HEK293 (cell line): ENCODE measurements at regions not wholly inside any gene's neighbourhood (a gene's known extent, or its start where the extent isn't known, plus 50 kb on each side); places are given as distances from the start of the nearest gene placed in this dataset.

Source experiments
- CTCF ChIA-PET: fragments of 350-600 bp; formaldehyde crosslinking; extraction: SDS; loops from one replicate; lab custom pipeline; 2021; ENCODE audit warnings: antibody characterized with exemption; lab: Yijun Ruan, JAX
- POLR2A ChIA-PET: fragments of 300-600 bp; formaldehyde crosslinking; extraction: SDS; loops from one replicate; lab custom pipeline; 2020; ENCODE audit warnings: antibody characterized with exemption, inconsistent platforms; lab: Yijun Ruan, JAX
- H3K27ac ChIP-seq: fragments of 200-500 bp; sonication (Bioruptor generic); 2 replicates; pipeline ENCODE4 v1.5.1; 2014; ENCODE audit warnings: low read depth, low read length, control low read depth, inconsistent platforms; ENCODE audit errors: extremely low read depth
- H3K36me3 ChIP-seq, 2 experiments: fragments of 200-500 bp in 1 of 2; sonication (Bioruptor generic) in 1 of 2; 1 replicate in 1 of 2; 2 replicates in 1 of 2; pipeline ENCODE4 v1.5.1; 2014 to 2017; ENCODE audit warnings: inconsistent platforms in 2 of 2, low read length in 2 of 2; ENCODE audit not compliant: control insufficient read depth in 2 of 2, insufficient read depth in 1 of 2
- H3K4me1 ChIP-seq: fragments of 200-500 bp; sonication (Bioruptor generic); 2 replicates; pipeline ENCODE4 v1.5.1; 2014; ENCODE audit warnings: mild to moderate bottlenecking, low read length, inconsistent platforms; ENCODE audit not compliant: control insufficient read depth, insufficient read depth
- H3K4me3 ChIP-seq: 2 replicates; pipeline ENCODE4 v1.5.1; 2011; ENCODE audit warnings: low read depth, mild to moderate bottlenecking, control low read depth, low read length, moderate library complexity
- H3K9me3 ChIP-seq: fragments of 200-500 bp; sonication (Bioruptor generic); 2 replicates; pipeline ENCODE4 v1.5.1; 2014; ENCODE audit warnings: low read depth, low read length, inconsistent platforms; ENCODE audit not compliant: control insufficient read depth, insufficient read depth
- GLIS2 ChIP-seq: fragments of 450-650 bp; formaldehyde crosslinking; IDR thresholded peaks from 2 replicates; pipeline ENCODE4 v1.5.1; 2016; ENCODE audit warnings: missing biosample characterization, missing genetic modification characterization
- PRDM2 ChIP-seq: fragments of 450-650 bp; formaldehyde crosslinking; IDR thresholded peaks from 2 replicates; pipeline ENCODE4 v1.5.1; 2016; ENCODE audit warnings: missing biosample characterization, missing genetic modification characterization, borderline replicate concordance
- PRDM6 ChIP-seq: fragments of 450-650 bp; formaldehyde crosslinking; IDR thresholded peaks from 2 replicates; pipeline ENCODE4 v1.5.1; 2017; ENCODE audit warnings: missing biosample characterization, missing genetic modification characterization
- TCF7L2 ChIP-seq: IDR thresholded peaks from 2 replicates; pipeline ENCODE4 v1.6.1; 2011; ENCODE audit warnings: low read depth, mild to moderate bottlenecking, inconsistent platforms, low read length, moderate library complexity, borderline replicate concordance
- ZBTB21 ChIP-seq: fragments of 450-650 bp; formaldehyde crosslinking; IDR thresholded peaks from 2 replicates; pipeline ENCODE4 v1.5.1; 2017; ENCODE audit warnings: missing biosample characterization, missing genetic modification characterization
- ZNF121 ChIP-seq: fragments of 450-650 bp; formaldehyde crosslinking; IDR thresholded peaks from 2 replicates; pipeline ENCODE4 v1.5.1; 2016; ENCODE audit warnings: missing biosample characterization, missing genetic modification characterization
- ZNF157 ChIP-seq: fragments of 450-650 bp; formaldehyde crosslinking; IDR thresholded peaks from 2 replicates; pipeline ENCODE4 v1.5.1; 2016; ENCODE audit warnings: missing biosample characterization, missing genetic modification characterization
- ZNF214 ChIP-seq: fragments of 450-650 bp; formaldehyde crosslinking; IDR thresholded peaks from 2 replicates; pipeline ENCODE4 v1.5.1; 2017; ENCODE audit warnings: missing biosample characterization, mild to moderate bottlenecking, missing genetic modification characterization, borderline replicate concordance
- ZNF223 ChIP-seq: fragments of 450-650 bp; formaldehyde crosslinking; IDR thresholded peaks from 2 replicates; pipeline ENCODE4 v1.5.1; 2016; ENCODE audit warnings: missing biosample characterization, missing genetic modification characterization
- ZNF324 ChIP-seq: fragments of 450-650 bp; formaldehyde crosslinking; IDR thresholded peaks from 2 replicates; pipeline ENCODE4 v1.5.1; 2016; ENCODE audit warnings: missing biosample characterization, missing genetic modification characterization
- ZNF335 ChIP-seq: fragments of 450-650 bp; formaldehyde crosslinking; conservative IDR thresholded peaks from 2 replicates; pipeline ENCODE4 v1.5.1; 2016; ENCODE audit warnings: missing biosample characterization, missing genetic modification characterization
- ZNF350 ChIP-seq: fragments of 450-650 bp; formaldehyde crosslinking; IDR thresholded peaks from 2 replicates; pipeline ENCODE4 v1.5.0; 2017; ENCODE audit warnings: missing biosample characterization, mild to moderate bottlenecking, missing genetic modification characterization
- ZNF558 ChIP-seq: fragments of 450-650 bp; formaldehyde crosslinking; IDR thresholded peaks from 2 replicates; pipeline ENCODE4 v1.5.1; 2016; ENCODE audit warnings: missing biosample characterization, missing genetic modification characterization
- ZNF626 ChIP-seq: fragments of 450-650 bp; sonication (Bioruptor Pico); formaldehyde crosslinking; IDR thresholded peaks from 2 replicates; pipeline ENCODE4 v1.5.1; 2018; ENCODE audit warnings: missing biosample characterization, missing genetic modification characterization, inconsistent platforms
- ZNF768 ChIP-seq: fragments of 450-650 bp; formaldehyde crosslinking; IDR thresholded peaks from 2 replicates; pipeline ENCODE4 v1.5.1; 2018; ENCODE audit warnings: missing biosample characterization, mild to moderate bottlenecking, missing genetic modification characterization
- ZNF777 ChIP-seq: fragments of 450-650 bp; formaldehyde crosslinking; IDR thresholded peaks from 2 replicates; pipeline ENCODE4 v1.5.1; 2017; ENCODE audit warnings: missing biosample characterization, missing genetic modification characterization, borderline replicate concordance
- TF ChIP-seq, protein P1 (sequence below): fragments of 450-650 bp; formaldehyde crosslinking; conservative IDR thresholded peaks from 2 replicates; pipeline ENCODE4 v1.5.1; 2016; ENCODE audit warnings: low read depth, missing biosample characterization, missing genetic modification characterization
- TF ChIP-seq, protein P2 (sequence below): fragments of 450-650 bp; formaldehyde crosslinking; IDR thresholded peaks from 2 replicates; pipeline ENCODE4; 2016; ENCODE audit warnings: missing biosample characterization, missing genetic modification characterization
- TF ChIP-seq, protein P3 (sequence below): IDR thresholded peaks from 2 replicates; pipeline ENCODE4 v1.6.1; 2011; ENCODE audit warnings: mild to moderate bottlenecking, low read depth, low read length, borderline replicate concordance
- TF ChIP-seq, protein P4 (sequence below): fragments of 450-650 bp; formaldehyde crosslinking; IDR thresholded peaks from 2 replicates; pipeline ENCODE4 v1.5.0; 2017; ENCODE audit warnings: missing biosample characterization, missing genetic modification characterization, borderline replicate concordance

DNA sequence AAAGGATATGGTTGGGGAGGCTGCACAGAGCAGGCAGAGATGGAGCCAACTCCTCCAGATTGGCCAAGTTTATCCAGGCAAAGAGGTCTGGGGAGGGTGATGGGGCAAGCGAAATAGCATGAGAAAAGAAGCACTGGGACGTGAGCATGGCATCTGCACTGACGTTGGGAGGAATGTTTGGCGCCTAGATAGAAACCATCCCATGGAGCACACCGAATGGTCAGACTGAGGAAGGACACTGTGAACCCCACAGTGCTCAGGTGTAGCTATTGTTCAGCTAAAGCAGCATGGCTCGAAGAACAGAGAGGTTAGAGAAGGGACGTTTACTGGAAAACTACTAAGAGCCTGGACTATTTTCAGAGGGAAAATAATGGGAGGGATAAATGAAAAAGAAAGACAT, 387.1 kb downstream of the EMP1 start:
- Histone ChIP-seq H3K4me3 (no peak overlapping the region), H3K4me1 (no peaks in the 10 kb centered on the region), H3K36me3 (no peaks in the 10 kb centered on the region), H3K9me3 (no peaks in the 10 kb centered on the region), H3K27ac (no peak overlapping the region)
- CTCF ChIA-PET, result interaction anchor here (1.0 to 1.7 kb wide), 3 partner anchors 8 to 49 kb away, joined by 3 to 9 read pairs (median 3); no protein-coding TSS in a partner anchor
- POLR2A ChIA-PET, result no interaction called here
- no peak for TF ChIP-seq ZNF157 (tag by site-specific recombination)
- TF ChIP-seq ZNF335 (tag by site-specific recombination), result no peak
- no peak for TF ChIP-seq GLIS2
- TF ChIP-seq, protein P1, sequence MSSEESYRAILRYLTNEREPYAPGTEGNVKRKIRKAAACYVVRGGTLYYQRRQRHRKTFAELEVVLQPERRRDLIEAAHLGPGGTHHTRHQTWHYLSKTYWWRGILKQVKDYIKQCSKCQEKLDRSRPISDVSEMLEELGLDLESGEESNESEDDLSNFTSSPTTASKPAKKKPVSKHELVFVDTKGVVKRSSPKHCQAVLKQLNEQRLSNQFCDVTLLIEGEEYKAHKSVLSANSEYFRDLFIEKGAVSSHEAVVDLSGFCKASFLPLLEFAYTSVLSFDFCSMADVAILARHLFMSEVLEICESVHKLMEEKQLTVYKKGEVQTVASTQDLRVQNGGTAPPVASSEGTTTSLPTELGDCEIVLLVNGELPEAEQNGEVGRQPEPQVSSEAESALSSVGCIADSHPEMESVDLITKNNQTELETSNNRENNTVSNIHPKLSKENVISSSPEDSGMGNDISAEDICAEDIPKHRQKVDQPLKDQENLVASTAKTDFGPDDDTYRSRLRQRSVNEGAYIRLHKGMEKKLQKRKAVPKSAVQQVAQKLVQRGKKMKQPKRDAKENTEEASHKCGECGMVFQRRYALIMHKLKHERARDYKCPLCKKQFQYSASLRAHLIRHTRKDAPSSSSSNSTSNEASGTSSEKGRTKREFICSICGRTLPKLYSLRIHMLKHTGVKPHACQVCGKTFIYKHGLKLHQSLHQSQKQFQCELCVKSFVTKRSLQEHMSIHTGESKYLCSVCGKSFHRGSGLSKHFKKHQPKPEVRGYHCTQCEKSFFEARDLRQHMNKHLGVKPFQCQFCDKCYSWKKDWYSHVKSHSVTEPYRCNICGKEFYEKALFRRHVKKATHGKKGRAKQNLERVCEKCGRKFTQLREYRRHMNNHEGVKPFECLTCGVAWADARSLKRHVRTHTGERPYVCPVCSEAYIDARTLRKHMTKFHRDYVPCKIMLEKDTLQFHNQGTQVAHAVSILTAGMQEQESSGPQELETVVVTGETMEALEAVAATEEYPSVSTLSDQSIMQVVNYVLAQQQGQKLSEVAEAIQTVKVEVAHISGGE, result no peak
- TF ChIP-seq ZNF121, result no peak
- TF ChIP-seq ZNF214 (tag by site-specific recombination), result no peak
- TF ChIP-seq ZNF777, result no peak
- TF ChIP-seq ZNF626 (tag by site-specific recombination), result no peak
- no peak for TF ChIP-seq ZNF558 (tag by site-specific recombination)
- no peak for TF ChIP-seq ZNF223 (tag by site-specific recombination)
- no peak for TF ChIP-seq TCF7L2
- TF ChIP-seq, protein P2, sequence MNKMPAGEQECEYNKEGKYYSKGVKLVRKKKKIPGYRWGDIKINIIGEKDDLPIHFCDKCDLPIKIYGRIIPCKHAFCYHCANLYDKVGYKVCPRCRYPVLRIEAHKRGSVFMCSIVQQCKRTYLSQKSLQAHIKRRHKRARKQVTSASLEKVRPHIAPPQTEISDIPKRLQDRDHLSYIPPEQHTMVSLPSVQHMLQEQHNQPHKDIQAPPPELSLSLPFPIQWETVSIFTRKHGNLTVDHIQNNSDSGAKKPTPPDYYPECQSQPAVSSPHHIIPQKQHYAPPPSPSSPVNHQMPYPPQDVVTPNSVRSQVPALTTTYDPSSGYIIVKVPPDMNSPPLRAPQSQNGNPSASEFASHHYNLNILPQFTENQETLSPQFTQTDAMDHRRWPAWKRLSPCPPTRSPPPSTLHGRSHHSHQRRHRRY (tag by site-specific recombination), result no peak
- TF ChIP-seq ZNF768 (tag by site-specific recombination), result no peak
- TF ChIP-seq, protein P3, sequence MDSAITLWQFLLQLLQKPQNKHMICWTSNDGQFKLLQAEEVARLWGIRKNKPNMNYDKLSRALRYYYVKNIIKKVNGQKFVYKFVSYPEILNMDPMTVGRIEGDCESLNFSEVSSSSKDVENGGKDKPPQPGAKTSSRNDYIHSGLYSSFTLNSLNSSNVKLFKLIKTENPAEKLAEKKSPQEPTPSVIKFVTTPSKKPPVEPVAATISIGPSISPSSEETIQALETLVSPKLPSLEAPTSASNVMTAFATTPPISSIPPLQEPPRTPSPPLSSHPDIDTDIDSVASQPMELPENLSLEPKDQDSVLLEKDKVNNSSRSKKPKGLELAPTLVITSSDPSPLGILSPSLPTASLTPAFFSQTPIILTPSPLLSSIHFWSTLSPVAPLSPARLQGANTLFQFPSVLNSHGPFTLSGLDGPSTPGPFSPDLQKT, result no peak
- TF ChIP-seq ZBTB21 (tag by site-specific recombination), result no peak
- TF ChIP-seq, all 188 proteins: peak for 0

- Histone ChIP-seq H3K4me3 (no peak overlapping the region), H3K27ac (no peak overlapping the region), H3K9me3 (no peaks in the 10 kb centered on the region), H3K36me3 (no peaks in the 10 kb centered on the region), H3K4me1 (no peaks in the 10 kb centered on the region)
- CTCF ChIA-PET, result interaction anchor here (0.8 to 1.7 kb wide), 2 partner anchors 47 to 327 kb away, joined by 3 to 9 read pairs; no protein-coding TSS in a partner anchor
- POLR2A ChIA-PET, result no interaction called here
- TF ChIP-seq ZNF324 (tag by site-specific recombination) (no peak), PRDM2 (tag by site-specific recombination) (no peak), PRDM6 (no peak), ZNF350 (tag by site-specific recombination) (no peak)
- TF ChIP-seq, protein P4, sequence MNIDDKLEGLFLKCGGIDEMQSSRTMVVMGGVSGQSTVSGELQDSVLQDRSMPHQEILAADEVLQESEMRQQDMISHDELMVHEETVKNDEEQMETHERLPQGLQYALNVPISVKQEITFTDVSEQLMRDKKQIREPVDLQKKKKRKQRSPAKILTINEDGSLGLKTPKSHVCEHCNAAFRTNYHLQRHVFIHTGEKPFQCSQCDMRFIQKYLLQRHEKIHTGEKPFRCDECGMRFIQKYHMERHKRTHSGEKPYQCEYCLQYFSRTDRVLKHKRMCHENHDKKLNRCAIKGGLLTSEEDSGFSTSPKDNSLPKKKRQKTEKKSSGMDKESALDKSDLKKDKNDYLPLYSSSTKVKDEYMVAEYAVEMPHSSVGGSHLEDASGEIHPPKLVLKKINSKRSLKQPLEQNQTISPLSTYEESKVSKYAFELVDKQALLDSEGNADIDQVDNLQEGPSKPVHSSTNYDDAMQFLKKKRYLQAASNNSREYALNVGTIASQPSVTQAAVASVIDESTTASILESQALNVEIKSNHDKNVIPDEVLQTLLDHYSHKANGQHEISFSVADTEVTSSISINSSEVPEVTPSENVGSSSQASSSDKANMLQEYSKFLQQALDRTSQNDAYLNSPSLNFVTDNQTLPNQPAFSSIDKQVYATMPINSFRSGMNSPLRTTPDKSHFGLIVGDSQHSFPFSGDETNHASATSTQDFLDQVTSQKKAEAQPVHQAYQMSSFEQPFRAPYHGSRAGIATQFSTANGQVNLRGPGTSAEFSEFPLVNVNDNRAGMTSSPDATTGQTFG, result no peak
Measured at GRCh38 chr12:13582421-13582820, 385.9 kb downstream of the EMP1 start.
